ENCODE measurements at regions not wholly inside any gene's neighbourhood (a gene's known extent, or its start where the extent isn't known, plus 50 kb on each side); places are given as distances from the start of the nearest gene placed in this dataset.

- Mint-ChIP-seq H3K4me3 (no peak overlapping the region), H3K4me1 (peaks cover 11% of the 10 kb centered on the region), H3K36me3 (ENCODE audit: low read depth) (no peaks in the 10 kb centered on the region), H3K27me3 (ENCODE audit: insufficient read depth) (no peaks in the 10 kb centered on the region), H3K9me3 (no peaks in the 10 kb centered on the region), H3K27ac (no peak overlapping the region)
- no peak for DNase-seq
- TF ChIP-seq, protein P1, sequence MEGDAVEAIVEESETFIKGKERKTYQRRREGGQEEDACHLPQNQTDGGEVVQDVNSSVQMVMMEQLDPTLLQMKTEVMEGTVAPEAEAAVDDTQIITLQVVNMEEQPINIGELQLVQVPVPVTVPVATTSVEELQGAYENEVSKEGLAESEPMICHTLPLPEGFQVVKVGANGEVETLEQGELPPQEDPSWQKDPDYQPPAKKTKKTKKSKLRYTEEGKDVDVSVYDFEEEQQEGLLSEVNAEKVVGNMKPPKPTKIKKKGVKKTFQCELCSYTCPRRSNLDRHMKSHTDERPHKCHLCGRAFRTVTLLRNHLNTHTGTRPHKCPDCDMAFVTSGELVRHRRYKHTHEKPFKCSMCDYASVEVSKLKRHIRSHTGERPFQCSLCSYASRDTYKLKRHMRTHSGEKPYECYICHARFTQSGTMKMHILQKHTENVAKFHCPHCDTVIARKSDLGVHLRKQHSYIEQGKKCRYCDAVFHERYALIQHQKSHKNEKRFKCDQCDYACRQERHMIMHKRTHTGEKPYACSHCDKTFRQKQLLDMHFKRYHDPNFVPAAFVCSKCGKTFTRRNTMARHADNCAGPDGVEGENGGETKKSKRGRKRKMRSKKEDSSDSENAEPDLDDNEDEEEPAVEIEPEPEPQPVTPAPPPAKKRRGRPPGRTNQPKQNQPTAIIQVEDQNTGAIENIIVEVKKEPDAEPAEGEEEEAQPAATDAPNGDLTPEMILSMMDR (conservative IDR thresholded peaks at IDR 0.05): no peak
- whole genome bisulfite sequencing, 2 experiments (ENCODE audit: insufficient coverage in 1 of 2, insufficient read length in 1 of 2): 74 to 98% methylated on average over 3 of the region's 3 CpGs
- Histone ChIP-seq H3K4me3 (ENCODE audit: low read length) (no peak overlapping the region), H3K36me3 (ENCODE audit: control insufficient read depth, insufficient read depth, low read length) (no peaks in the 10 kb centered on the region), H3K27me3 (ENCODE audit: control insufficient read depth, insufficient read depth, low read length, poor library complexity, severe bottlenecking) (no peaks in the 10 kb centered on the region), H3K4me1 (ENCODE audit: control insufficient read depth, insufficient read depth, low read length) (no peaks in the 10 kb centered on the region), H3K9ac (ENCODE audit: extremely low read depth, low read length, poor library complexity, severe bottlenecking) (no peak overlapping the region), H3K27ac (ENCODE audit: low read depth, low read length) (no peak overlapping the region), H3K9me3 (ENCODE audit: control insufficient read depth, low read length) (no peaks in the 10 kb centered on the region)
Measured at GRCh38 chr6:8821981-8822381, 386.6 kb upstream of the SLC35B3 start.

DNA sequence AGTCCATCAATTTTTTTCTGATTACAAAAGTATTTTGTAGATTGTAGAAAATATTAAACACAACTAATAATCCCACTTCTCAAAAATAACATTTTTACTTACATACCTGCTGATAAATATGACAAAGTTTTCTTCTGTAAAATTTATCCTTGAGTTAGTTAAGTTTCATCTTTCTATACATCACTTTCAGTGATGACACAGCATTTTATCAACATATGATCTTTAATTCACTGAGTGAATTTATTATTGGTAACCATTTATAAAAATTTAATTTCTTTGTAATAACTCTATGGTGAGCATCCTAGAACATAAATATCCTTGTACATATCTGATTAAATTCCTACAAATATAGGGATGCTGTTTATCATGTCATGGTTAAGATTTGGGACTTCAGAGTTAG lies 385.0 kb upstream of the SLC35B3 start:
- TF ChIP-seq, protein P1 (conservative IDR thresholded peaks at IDR 0.05): no peak
- DNase-seq: no peak
- no peak overlapping the region for H3K4me3 Mint-ChIP-seq
- H3K4me1 ChIP-seq (ENCODE audit: control insufficient read depth, insufficient read depth, low read length): no peaks in the 10 kb centered on the region
- H3K36me3 ChIP-seq (ENCODE audit: control insufficient read depth, insufficient read depth, low read length): no peaks in the 10 kb centered on the region
- no peaks in the 10 kb centered on the region for H3K36me3 Mint-ChIP-seq (ENCODE audit: low read depth)
- H3K27ac Mint-ChIP-seq: no peak overlapping the region
- H3K9me3 ChIP-seq (ENCODE audit: control insufficient read depth, low read length): no peaks in the 10 kb centered on the region
- H3K4me3 ChIP-seq (ENCODE audit: low read length): no peak overlapping the region
- no peaks in the 10 kb centered on the region for H3K9me3 Mint-ChIP-seq
- H3K27me3 Mint-ChIP-seq (ENCODE audit: insufficient read depth): no peaks in the 10 kb centered on the region
- no peak overlapping the region for H3K9ac ChIP-seq (ENCODE audit: extremely low read depth, low read length, poor library complexity, severe bottlenecking)
- no peaks in the 10 kb centered on the region for H3K27me3 ChIP-seq (ENCODE audit: control insufficient read depth, insufficient read depth, low read length, poor library complexity, severe bottlenecking)
- H3K4me1 Mint-ChIP-seq: peaks cover 11% of the 10 kb centered on the region
- H3K27ac ChIP-seq (ENCODE audit: low read depth, low read length): no peak overlapping the region

DNA sequence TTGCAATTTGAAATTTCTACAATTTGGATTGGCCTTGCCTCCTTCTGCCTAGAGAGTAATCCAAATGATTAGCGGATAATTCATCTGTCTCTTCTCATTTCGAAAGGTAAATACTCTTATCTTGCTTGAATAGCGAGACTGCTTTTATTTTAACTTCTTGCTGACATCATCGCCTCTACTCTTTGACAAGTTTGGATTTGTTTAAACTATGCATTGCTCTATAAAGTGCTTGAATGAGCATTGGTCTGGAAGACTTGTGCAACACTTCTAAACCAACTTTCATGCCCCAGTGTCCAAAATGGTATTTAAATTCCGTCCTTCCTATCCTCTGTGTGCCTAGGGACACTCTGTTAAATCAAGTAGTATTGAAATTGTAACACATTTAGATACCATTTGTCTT lies 384.1 kb upstream of the SLC35B3 start:
- no peak overlapping the region for H3K4me3 Mint-ChIP-seq
- no peaks in the 10 kb centered on the region for H3K9me3 Mint-ChIP-seq
- no peaks in the 10 kb centered on the region for H3K27me3 Mint-ChIP-seq (ENCODE audit: insufficient read depth)
- H3K36me3 ChIP-seq (ENCODE audit: control insufficient read depth, insufficient read depth, low read length): no peaks in the 10 kb centered on the region
- H3K4me1 ChIP-seq (ENCODE audit: control insufficient read depth, insufficient read depth, low read length): no peaks in the 10 kb centered on the region
- H3K36me3 Mint-ChIP-seq (ENCODE audit: low read depth): no peaks in the 10 kb centered on the region
- H3K27ac ChIP-seq (ENCODE audit: low read depth, low read length): no peak overlapping the region
- no peak overlapping the region for H3K27ac Mint-ChIP-seq
- no peak for DNase-seq
- WGBS, 2 experiments (ENCODE audit: insufficient coverage in 1 of 2, insufficient read length in 1 of 2): 94 to 98% methylated on average over 4 to 5 of the region's 5 CpGs
- no peaks in the 10 kb centered on the region for H3K27me3 ChIP-seq (ENCODE audit: control insufficient read depth, insufficient read depth, low read length, poor library complexity, severe bottlenecking)
- H3K4me3 ChIP-seq (ENCODE audit: low read length): no peak overlapping the region
- no peaks in the 10 kb centered on the region for H3K9me3 ChIP-seq (ENCODE audit: control insufficient read depth, low read length)
- H3K9ac ChIP-seq (ENCODE audit: extremely low read depth, low read length, poor library complexity, severe bottlenecking): no peak overlapping the region
- peaks cover 11% of the 10 kb centered on the region for H3K4me1 Mint-ChIP-seq
- TF ChIP-seq, protein P1 (conservative IDR thresholded peaks at IDR 0.05): no peak

Data from endodermal cell (in vitro differentiated cells).